HepG2 (cell line): ENCODE measurements at regions not wholly inside any gene's neighbourhood (a gene's known extent, or its start where the extent isn't known, plus 50 kb on each side); places are given as distances from the start of the nearest gene placed in this dataset.

Experiments
- ADNP ChIP-seq: sonication (generic); formaldehyde crosslinking; IDR thresholded peaks from 2 replicates; pipeline ENCODE4 v1.4.0; 2020; ENCODE audit warnings: missing genetic modification reagents
- DPF2 ChIP-seq: sonication (generic); formaldehyde crosslinking; IDR thresholded peaks from 2 replicates; pipeline ENCODE4 v1.4.0; 2020; ENCODE audit warnings: mild to moderate bottlenecking, low read depth, missing genetic modification reagents, borderline replicate concordance
- KDM3A ChIP-seq: IDR thresholded peaks from 2 replicates; pipeline ENCODE4 v1.6.1; 2018; ENCODE audit warnings: low read depth, missing compliant biosample characterization
- POLR2AphosphoS5 ChIP-seq: IDR thresholded peaks from 2 replicates; pipeline ENCODE4 v1.6.1; 2012; ENCODE audit warnings: low read depth, low read length
- U2AF1 ChIP-seq: fragments of 200-400 bp; formaldehyde crosslinking; optimal IDR thresholded peaks from 2 replicates; pipeline ENCODE3; 2017; ENCODE audit warnings: mild to moderate bottlenecking, low read depth, low read length
- ZNF33B ChIP-seq: sonication (generic); formaldehyde crosslinking; IDR thresholded peaks from 2 replicates; pipeline ENCODE4 v1.5.1; 2020; ENCODE audit warnings: mild to moderate bottlenecking, missing genetic modification reagents

DNA sequence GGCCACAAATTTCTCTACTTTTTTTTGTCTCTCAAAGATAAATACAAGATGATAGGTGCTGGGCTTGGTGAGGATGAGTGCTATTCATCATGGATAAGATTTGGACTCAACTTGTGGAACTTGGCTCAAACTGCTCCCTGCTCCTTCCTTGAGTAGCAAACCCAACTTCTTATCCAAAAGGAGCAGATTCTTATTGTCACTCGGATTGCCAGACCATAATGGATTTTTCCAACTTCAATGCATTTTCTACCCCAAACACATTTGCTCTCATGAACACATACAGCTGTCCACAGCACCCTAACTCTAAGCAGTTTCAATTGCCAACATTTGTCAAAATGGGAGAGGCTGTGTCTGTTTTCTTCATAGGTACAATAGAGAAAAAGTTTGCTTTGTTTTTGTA is 99.5 kb upstream of the APCDD1 start:
- TF ChIP-seq DPF2, result no peak
- TF ChIP-seq KDM3A (CRISPR knock-in tag), result no peak
- TF ChIP-seq U2AF1, result no peak
- TF ChIP-seq ZNF33B (CRISPR knock-in tag), result no peak
- TF ChIP-seq POLR2AphosphoS5, result no peak
- no peak for TF ChIP-seq ADNP (CRISPR knock-in tag)
